CMK (cell line): ENCODE measurements at regions not wholly inside any gene's neighbourhood (a gene's known extent, or its start where the extent isn't known, plus 50 kb on each side); places are given as distances from the start of the nearest gene placed in this dataset.
"Not testable (repeated sequence)": the region's sequence is repeated elsewhere in the genome, so short reads cannot be mapped to it uniquely, and the experiment has no call there.

Source experiments
- DNase-seq: peaks from one replicate; pipeline ENCODE4 v3.0.0-alpha.2; 2010; ENCODE audit warnings: low read depth

DNA sequence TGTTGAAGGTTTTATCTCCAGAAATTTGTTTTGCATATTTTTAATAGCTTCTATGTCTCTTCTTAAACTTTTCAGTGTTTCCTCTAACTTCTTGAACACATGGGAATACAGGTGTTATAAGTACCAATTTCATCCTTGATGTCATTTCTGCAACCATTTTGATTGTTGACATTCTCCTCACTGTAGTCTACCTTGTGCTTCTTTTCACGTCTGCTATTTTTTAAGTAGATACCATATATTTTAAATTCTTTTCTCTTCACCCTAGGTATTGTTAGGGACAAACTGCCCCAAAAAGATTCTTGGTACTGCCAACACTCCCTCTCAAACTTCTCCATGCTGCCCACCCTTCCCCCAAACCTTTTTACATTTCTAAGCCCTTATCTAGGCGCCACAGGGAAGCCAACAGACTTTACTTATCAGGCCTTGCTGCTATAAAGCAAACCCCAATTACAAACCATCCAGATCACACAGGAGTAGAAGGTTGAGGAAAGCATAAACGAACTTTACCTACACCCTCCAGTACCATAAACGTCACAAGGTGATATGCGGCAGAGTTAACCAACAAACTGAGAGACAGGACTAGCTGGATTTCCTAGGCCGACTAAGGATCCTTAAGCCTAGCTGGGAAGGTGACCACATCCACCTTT is 1165.3 kb downstream of the TAF11L14 start:
- DNase-seq = peak; percentile 4

DNA sequence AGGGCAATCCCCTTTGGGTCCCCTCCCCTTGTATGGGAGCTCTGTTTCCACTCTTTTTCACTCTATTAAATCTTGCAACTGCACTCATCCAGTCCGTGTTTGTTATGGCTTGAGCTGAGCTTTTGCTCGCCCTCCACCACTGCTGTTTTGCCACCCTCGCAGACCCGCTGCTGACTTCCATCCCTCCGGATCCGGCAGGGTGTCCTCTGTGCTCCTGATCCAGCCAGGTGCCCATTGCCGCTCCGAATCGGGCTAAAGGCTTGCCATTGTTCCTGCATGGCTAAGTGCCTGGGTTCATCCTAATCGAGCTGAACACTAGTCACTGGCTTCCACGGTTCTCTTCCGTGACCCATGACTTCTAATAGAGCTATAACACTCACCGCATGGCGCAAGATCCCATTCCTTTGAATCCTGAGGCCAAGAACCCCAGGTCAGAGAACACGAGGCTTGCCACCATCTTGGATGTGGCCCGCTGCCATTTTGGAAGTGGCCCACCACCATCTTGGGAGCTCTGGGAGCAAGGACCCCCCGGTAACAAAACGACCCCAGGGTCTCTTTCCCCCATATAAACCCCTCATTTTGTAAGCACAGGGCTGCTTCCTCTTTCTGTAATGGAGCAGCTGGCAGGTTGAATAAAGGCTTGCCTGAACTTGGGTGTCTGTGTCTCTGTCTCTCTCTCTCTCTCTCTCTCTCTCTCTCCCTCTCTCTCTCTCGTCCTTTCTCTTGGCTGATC is 1166.2 kb downstream of the TAF11L14 start:
- DNase-seq = no peak

DNA sequence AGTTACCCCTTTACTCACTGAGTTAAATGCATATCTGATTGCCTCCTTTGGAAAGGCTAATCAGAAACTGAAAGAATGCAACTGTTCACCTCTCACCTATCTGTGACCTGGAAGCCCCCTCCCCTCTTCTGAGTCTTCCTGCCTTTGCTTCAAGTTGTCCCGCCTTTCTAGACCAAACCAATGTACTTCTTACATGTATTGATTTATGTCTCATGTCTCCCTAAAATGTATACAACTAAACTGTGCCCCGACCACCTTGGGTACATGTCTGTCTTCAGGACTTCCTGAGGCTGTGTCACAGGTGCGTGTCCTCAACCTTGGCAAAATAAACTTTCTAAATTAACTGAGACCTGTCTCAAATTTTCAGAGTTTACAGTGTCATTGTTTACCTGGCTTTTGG is 1167.2 kb downstream of the TAF11L14 start:
- not testable (repeated sequence) for DNase-seq

DNA sequence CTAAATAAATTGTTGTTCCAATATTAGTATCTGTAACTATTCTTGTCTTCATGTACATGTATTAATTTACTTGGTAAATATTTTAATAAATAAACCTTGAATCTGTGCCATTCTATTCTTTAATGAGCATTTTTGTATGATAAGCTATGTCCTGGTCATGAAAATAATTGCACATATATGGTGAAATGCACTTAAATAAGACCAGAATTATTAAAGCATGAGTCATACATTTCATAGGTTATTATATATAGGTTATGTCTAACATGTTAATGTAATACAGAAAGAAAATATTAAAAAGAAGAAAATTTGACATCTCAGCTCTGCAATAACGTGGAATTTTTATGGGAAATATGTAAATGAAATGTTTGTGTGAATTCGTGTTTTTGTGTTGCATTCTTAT is 1168.1 kb downstream of the TAF11L14 start:
- no peak for DNase-seq

DNA sequence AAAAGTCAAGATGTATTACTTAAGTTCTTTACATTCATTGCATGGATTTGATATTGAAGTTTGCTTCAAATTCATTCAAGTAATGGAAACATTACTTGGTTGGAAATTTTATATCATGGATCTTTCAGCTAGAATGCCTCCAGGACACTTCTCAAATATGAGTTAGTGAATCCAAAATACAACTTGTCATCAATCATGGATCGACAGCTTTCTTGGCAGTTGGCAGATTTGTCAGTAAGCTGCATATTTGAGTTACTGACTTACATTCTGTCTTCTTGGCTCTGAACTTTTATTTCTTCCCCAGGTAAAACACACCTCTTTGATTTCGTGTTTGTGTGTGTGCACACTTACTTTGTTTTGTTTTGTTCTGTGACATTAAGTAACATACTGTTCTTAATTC is 1171.1 kb downstream of the TAF11L14 start:
- no peak for DNase-seq

DNA sequence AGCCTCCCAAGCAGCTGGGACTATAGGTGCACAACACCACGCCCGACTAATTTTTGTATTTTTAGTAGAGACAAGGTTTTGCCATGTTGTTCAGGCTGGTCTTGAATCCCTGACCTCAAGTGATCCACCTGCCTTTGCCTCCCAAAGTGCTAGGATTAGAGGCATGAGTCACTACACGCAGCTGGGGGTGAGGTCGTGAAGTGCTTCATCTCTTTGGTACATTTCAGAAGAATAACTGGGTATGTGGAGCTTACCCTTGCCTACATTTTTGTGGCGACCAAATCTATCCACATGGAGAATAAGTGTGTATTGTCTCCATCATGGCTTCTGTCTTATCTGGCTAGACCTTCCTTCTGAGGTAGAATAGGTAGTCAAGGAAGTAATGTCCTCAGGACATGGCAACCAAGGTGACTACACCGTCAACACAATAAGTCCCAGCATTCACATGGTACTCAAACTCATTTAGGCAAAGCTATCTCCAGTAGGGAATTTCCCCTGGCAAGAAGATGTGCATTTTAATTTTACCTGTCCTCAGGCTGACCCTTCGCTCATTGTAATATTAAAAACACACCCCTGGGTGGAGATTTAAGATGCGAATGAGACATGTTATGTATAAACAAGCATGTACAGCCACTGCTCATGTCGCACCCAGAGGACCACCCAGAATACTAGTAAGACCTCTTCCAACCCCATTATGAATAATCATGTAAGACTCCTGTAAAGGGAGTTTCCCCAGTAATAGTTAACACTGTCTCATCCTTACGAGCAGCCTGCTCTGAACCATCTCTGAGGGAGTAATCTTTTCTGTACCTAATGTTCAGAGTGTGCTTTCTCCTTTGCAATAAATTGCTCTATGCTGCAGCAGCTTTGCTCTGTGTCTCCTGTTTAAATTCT is 1173.2 kb downstream of the TAF11L14 start:
- DNase-seq = no peak

DNA sequence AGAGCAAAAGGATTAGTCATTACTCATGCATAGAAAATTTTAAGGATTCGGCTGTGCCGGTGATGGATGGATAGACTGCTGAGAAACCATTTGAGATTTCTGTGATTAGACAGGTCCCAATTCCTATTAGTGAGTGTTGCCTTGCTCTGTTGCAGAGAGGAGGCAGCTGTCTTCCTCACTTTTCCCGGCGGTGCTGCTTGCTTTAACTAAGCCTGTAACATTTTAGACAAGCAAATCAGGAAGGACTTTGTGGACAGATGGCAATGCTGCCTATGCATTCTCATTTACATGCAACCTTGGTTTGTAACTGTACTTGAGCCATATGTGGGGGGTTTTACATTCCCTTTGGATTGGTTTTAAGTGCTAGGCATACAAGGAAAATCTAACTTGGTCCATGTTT is 1176.3 kb downstream of the CDH18 start:
- DNase-seq = no peak

DNA sequence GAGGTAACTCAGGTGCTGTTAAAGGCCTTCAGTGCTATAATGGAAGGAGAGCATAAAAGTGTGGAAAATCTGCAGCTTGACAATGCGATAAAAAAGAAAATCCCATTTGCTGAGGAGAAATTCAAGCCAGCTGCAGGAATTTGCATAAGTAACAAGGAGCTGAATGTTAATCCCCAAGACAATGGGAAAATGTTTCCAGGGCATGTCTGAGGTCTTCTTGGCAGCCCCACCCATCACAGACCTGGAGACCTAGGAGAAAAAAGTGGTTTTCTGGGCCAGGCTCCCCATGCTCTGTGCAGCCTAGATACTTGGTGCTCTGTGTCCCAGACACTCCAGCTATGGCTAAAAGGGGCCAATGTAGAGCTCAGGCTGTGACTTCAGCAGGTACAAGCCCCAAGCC is 1159.6 kb downstream of the CDH18 start:
- DNase-seq = no peak

DNA sequence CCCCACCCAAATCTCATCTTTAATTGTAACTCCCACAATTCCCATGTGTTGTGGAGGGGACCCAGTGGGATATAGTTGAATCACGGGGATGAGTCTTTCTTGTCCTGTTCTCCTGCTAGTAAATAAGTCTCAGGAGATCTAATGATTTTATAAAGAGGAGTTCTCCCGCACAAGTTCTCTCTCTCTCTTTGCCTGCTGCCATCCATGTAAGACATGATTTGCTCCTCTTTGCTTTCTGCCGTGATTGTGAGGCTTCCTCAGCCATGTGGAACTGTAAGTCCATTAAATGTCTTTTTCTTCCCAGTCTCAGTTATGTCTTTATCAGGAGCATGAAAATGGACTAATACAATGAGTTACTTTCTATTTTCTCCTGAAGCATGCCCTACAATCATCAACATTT is 1158.5 kb downstream of the CDH18 start:
- no peak for DNase-seq

DNA sequence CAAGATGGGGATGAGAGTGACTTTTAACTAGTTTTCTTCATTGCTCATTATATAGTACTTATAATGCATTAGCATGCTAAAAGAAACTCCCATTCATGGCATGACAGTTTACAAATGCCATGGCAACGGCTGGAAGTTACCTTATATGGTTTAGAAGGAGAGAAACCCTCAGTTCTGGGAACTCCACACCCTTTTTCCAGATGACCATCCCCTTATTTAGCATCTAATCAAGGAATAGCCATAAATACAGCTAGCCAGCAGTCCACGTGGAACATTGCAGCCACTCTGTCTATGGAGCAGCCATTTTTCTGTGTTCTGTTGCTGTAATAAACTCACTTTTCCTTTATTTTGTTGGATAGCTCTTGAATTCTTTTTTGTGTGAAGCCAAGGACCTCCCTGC is 1137.8 kb downstream of the CDH18 start:
- DNase-seq = no peak

DNA sequence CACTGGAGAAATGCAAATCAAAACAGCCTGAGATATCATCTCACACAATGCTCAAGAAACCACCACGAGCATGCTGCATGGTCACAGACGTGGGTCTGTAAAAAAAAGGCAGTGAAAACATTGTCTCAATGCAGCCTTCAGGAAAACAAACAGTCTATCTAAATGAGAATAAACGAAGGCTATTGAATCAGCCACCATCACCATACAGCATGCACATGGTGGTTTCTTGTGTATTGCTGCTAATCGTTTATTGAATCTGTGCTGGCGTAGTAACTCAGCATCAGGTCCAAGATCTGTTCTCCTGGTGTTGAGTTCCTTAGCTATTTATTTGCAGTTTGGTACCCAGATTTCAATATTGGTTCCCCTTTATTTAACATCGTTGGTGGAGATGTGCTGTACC is 1115.0 kb downstream of the CDH18 start:
- no peak for DNase-seq

DNA sequence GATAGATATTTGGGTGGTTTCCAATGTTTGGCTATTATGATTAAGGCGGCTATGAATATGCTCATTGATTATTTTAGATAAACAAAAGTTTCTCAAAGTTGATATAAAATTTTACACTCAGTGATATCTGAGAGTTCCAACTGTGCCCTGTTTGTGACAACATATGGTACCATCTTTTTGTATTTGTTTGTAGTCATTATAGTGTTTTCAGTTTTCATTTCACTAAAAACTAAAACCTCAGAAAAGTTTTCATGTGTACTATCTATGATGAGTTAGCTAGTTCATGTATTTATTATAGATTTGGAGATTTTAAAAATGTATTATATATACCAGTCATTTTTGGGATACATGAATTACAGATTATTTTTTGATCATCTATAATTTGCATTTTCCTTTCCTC is 1111.4 kb downstream of the CDH18 start:
- no peak for DNase-seq

DNA sequence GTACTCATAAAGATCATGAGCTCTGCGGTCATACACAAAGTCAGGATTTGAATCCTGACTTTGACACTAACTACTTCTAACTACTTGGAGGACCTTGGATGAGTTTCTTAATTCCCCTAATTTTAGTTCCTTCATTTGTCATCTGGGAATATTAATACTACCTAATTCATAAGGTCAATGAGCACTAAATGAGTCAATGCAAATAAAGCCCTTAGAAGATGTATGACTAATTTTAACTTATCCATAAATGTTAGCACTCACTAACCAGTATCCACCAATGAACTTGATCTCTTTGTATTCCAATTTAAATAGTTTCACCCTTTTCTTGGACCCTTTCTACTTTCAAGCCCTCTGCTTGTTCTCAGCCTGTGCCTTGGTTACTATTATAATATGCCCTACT is 1106.4 kb downstream of the CDH18 start:
- no peak for DNase-seq

DNA sequence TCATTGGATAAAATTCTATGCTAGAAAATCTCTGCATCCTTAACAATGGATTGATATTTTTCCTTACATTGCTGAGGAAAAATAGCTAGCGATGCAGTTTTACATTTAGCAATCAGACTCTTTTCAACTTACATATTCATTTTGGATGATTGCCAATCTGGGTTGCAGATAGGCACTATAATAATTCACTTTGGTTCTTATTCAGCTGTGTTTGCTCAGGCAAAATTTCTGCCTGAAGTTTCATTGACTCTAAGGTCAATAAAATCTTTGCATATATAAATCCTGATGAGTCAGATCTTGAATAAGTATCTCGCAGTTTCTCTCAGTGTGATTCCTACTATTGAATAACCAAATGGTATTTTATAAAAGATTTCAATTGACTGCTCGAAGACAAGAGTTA is 1105.8 kb downstream of the CDH18 start:
- DNase-seq = no peak

DNA sequence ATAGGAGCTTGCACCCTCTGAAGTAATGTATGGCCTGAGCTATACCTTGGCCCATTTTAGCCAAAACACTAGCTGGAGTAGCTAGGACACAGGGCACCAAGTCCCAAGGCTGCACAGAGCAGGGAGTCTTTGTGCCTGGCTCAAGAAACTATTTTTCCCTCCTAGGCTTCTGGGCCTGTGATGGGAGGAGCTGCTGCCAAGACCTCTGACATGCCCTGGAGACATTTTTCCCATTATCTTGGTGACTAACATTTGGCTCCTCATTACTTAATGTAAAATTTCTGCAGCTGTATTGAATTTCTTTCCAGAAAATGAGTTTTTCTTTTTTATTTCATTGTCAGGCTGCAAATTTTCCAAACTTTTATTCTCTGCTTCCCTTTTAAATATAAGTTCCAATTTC is 1099.2 kb downstream of the CDH18 start:
- DNase-seq = no peak

DNA sequence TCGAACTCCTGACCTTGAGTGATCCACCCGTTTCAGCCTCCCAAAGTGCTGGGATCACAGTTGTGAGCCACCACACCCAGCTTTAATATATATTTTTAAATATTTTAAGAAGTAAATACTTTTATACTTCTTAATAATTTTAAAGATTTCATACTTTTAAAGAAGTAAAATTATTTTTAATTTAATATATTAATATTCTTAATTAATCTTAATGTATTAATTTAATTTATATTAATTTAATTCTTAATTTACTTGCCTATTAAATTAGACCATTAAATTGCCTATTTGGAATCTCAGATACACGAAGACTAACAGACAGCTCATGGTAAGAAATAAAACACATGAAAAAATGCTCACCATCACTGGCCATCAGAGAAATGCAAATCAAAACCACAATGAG is 1087.4 kb downstream of the CDH18 start:
- DNase-seq = no peak

DNA sequence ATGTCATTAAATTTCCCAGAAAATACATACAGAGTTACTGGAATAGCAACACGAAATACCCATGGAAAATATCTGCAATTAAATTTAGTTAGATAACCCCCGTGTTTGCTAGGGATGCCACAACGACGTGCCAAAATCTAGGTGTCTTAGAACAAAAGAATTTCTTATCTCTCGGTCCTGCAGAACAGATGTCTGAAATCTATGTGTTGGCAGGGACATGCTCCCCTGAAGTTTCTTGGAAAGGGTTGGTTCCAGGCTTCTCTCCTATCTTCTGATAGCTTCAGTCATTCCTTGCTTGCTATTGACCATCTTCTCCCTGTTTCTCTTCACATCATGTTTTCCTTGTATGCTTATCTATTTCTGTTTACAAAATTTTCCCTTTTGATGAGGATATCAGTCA is 1067.0 kb downstream of the CDH18 start:
- no peak for DNase-seq

DNA sequence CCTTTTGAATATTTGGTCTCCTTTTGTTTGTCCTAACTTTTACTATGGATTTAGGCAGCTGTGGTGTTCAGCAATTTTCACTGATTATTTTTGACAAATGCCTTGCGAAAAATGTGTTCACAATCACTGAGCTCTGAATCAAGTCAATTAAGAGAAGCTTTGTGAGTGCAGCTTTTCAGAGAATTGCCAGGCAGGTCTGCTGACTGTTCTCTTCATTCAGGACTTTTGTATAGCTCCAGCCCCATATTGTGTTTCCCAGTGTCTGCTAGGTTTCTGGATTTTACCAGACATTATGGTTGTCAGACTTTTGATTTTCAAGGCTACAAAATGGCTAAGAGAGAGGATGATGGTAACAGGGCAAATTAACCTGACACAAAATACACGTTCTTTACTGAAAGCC is 1055.9 kb downstream of the CDH18 start:
- DNase-seq = no peak

DNA sequence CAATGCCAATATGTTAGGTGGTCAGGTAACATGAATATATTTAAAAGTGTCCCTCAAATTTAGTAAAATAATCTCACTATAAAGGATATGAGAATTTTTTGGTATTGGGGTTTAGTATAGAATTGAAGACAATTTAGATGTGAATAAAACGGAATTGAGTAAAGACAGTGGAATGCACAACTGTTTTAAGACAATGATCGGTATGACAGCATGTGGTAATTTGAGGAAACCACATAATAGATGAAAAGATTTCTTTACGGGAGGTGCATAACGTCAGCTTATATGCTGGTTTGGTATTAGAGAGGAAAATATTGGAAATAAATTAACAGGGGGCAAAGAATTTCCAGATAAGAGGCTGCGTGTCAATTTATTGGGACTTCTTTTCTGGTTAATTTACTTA is 1043.2 kb downstream of the CDH18 start:
- no peak for DNase-seq

DNA sequence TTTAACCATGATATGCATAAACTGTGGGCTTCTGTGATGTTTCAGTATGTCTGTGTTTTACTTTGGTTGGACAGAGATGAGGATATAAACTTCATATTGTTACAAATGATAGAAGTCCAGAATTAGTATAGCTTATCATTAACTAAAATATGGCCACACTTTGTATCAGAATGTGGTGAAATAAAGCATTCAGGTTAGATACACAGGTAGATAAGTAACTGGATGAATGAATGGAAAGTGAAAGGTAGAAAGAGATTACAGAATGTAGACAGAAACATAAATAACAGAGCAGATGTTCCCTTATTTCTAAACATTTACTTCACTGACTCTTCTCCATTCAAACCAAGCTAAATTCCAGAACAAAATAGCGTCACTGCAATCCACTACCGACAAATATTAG is 1033.8 kb downstream of the CDH18 start:
- no peak for DNase-seq

DNA sequence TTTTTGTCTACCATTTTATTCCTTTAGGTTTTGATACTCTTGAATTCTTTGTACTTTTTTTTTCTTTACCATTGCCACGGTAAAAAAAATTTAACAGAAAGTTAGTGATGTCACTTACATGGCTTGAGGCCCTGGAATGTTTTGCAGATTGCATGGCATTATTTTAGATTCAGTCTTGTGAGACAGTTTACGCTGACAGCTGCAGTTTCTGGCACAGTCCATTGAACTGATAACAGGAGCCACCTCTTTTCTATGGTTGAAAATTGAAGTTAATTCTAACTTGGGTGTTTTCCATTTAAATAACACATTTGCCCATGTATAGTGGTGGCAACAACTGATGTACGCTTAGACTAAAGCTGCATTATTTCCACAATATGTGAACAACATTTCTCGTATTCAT is 1028.5 kb downstream of the CDH18 start:
- DNase-seq = no peak

DNA sequence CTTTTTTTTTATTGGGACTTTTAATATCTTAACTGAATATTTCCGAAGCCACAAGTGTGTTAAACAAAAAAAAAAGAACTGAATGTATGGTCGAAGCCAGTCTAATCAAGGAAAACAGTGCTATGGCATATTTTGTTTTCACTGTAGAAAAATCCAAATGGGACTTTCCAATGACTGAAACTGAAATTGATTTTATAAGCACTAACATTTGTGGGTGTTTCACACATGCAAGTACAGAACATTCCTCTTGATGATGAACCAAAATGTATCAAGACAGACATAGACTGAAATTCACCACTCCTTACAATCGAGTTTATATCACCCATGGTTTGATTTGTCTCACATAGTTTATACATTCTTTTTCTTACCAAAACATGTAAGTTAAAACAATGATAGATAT is 1026.8 kb downstream of the CDH18 start:
- no peak for DNase-seq

DNA sequence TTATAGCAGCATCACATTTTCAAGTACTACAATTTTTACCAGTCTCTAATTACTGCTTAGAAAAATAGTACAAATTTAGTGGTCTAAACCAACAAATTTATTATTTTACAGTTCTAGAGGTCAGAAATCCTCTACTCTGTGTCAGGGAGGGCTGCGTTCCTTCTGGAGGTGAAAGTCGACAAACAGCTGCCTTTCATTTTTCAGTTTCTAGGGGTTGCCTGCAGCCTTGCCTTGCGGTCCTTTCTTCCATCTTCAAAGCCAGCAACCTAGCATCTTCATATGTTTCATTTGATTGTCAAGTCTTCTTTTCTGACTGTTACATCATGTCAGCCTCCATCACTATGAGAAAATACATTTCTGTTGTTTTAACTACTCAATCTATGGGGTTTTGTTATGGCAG is 1022.1 kb downstream of the CDH18 start:
- no peak for DNase-seq
